Activated naive CD4-positive, alpha-beta T cell (primary cell): ENCODE measurements at regions not wholly inside any gene's neighbourhood (a gene's known extent, or its start where the extent isn't known, plus 50 kb on each side); places are given as distances from the start of the nearest gene placed in this dataset.

ENCODE experiments used
- DNase-seq, 4 experiments: peaks; one replicate each; lab custom pipeline; 2025; lab: John Stamatoyannopoulos, UW

GRCh38 chr20:24059174-24059573, 70.6 kb upstream of the GGTLC1 start:
- no peak for DNase-seq

- no peak for DNase-seq
These were observed 67.9 kb upstream of the GGTLC1 start for GRCh38 chr20:24056491-24056890.

- DNase-seq = no peak
These were observed 64.2 kb upstream of the GGTLC1 start for GRCh38 chr20:24052599-24053275.

- no peak for DNase-seq
These were observed 62.6 kb upstream of the GGTLC1 start for GRCh38 chr20:24051160-24051559.

GRCh38 chr20:24050119-24050518, 61.5 kb upstream of the GGTLC1 start:
- no peak for DNase-seq

- no peak for DNase-seq
These were observed 60.5 kb upstream of the GGTLC1 start for GRCh38 chr20:24049081-24049480.

GRCh38 chr20:24048024-24048611, 59.5 kb upstream of the GGTLC1 start:
- no peak for DNase-seq

GRCh38 chr20:24046888-24047287, 58.3 kb upstream of the GGTLC1 start:
- no peak for DNase-seq

GRCh38 chr20:24045621-24046318, 57.2 kb upstream of the GGTLC1 start:
- no peak for DNase-seq

GRCh38 chr20:24043294-24043693, 54.7 kb upstream of the GGTLC1 start:
- no peak for DNase-seq

GRCh38 chr20:24042646-24043045, 54.1 kb upstream of the GGTLC1 start:
- DNase-seq = no peak

GRCh38 chr20:24040896-24041459, 52.4 kb upstream of the GGTLC1 start:
- DNase-seq = no peak

GRCh38 chr20:24039196-24039595, 50.6 kb upstream of the GGTLC1 start:
- DNase-seq = no peak
